NCI-H187 (cell line): ENCODE measurements at regions not wholly inside any gene's neighbourhood (a gene's known extent, or its start where the extent isn't known, plus 50 kb on each side); places are given as distances from the start of the nearest gene placed in this dataset.
"Not testable (repeated sequence)": the region's sequence is repeated elsewhere in the genome, so short reads cannot be mapped to it uniquely, and the experiment has no call there.

Source experiments
- DNase-seq, 2 experiments: peaks; one replicate each; lab custom pipeline; 2025; lab: John Stamatoyannopoulos, UW

DNA sequence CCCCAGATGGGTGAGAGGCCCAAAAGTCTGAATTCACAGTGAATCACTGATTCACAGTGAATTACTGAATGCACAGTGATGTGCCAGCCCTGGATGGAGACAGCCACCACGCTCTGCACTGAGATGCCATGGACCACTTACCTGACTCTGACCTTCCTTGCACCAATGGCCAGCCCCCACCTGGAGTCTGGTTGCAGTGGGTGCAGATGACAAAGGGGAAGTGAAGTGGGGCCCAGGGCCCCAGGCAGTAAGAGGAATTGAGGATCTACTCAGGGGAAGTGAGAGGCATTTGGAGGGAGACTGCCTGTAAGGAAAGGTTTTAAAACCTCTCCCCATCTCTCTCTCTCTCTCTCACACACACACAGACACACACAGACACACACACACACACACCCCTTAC, 412.1 kb downstream of the CYLC2 start:
- DNase-seq: no peak

DNA sequence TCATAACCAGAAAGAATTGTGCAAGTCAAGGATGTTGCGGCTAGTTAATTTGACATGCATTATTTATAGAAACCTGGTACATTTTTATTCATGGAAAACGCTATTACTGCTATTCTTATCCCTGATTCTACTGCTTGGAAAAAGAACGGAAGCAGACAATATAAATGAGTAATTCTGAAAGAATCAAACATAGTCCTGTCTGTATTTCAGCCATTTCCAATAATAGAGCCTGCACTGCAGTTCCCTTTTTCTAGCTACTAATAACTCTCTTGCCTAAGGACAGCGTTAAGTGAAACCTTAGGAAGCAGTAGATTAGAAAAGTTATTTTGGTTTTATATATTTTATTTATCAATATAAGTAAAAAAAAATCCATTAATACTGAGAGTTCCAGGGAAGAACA, 414.9 kb downstream of the CYLC2 start:
- DNase-seq: no peak

DNA sequence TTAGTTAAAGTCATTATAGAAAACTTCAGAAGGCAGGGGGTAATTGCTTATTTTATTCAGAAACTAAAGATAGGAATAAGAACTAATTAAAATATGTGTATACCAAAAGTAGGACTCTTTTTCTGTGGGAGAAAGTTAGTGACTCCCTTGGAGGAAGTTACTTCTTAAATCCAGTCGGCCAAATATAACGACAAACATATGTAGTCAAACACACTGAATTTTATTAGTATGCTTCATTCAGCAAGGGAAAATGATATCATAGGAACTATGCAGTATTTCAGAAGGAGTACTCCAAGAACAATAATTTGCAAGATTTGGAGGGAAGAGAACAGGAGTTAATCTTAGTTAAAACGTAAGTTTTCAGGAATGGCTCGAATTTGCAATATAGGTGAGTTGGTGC, 432.6 kb downstream of the CYLC2 start:
- no peak for DNase-seq

DNA sequence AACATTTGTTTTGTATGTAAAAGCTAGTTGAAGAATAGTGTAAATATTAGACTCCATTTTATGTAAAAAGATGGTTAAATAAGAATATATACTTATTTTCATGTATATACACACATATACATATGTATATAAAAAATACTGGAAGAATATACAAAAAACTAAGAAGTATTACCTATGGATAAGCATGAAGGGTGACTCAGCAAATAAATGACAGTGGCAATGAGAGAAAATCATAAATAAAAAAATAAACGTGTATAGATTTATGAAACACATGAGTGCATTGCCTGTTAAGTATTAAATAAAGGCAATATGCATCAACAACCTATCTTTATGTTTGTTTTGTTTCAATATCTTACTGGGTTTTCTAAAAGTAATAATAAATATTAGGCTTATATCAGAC, 435.3 kb downstream of the CYLC2 start:
- DNase-seq: no peak

DNA sequence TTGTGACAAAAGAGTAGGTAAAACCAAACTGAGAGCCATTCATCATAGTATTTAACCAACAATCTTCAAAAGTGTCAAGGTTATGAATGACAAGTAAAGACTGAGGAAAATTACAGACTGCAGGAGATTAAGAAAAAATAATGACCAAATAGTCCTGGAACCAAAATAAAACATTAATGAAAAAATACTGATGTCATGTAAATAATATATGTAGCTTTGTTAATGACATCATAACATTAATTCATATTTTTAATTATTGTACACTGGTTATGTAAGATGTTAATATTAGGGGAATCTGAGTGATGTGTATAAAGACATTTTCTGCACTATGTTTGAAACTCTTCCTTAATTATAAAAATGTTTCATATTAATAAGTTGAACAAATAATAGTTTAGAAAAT, 436.7 kb downstream of the CYLC2 start:
- DNase-seq: no peak

DNA sequence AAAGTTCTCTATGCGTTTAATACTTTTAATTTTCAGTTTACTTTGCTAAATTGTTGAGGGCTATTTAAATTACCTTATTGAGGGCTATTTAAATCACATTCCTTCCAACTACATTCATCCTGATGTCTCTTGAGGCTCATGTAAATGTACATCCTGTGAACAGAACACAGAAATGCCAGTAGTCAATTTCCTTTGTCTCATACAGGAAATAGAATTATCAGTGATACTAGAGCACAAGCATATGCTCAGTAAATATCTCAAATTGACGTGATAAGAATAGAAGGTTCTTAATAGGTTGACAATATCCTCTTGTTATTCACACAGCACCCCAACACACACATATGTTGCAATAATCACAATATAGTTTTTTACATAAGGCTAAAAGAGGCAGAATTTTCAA, 449.0 kb downstream of the CYLC2 start:
- DNase-seq: no peak

DNA sequence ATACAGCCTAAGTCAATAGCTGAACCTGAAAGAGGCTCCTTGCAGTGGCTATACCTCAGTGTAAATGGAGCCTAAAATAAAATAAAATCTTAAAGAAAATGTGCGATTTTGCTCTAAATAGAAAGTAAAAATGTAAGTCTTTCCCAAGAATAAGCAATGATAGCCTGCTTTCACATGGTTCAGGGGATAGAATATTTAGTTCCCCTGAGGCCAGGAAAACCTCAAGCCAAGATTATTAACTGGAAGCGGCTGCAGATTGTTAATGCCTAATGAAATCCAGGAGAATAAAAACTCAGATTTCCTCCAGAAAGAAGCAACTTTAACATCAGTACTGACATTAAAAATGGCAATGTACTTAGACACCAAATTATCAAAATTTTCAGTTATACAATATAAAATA, 463.7 kb downstream of the CYLC2 start:
- no peak for DNase-seq

DNA sequence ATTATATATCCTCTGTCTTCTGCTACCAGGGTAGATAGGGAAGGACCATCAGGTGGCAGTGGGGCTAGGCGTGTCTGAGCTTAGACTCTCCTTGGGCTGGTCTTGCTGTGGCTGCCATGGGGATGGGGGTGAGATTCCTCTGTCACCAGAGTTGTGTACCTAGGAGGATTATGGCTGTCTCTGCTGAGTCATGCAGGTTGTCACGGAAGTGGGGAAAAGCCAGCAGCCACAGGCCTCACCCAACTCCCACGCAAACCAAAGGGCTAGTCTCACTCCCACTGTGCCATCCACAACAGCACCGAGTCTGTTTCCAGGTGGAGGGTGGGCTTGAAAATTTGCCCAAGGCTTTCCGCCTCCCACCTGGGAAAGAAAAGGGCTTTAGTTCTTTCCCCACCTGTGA, 476.1 kb downstream of the CYLC2 start:
- no peak for DNase-seq

DNA sequence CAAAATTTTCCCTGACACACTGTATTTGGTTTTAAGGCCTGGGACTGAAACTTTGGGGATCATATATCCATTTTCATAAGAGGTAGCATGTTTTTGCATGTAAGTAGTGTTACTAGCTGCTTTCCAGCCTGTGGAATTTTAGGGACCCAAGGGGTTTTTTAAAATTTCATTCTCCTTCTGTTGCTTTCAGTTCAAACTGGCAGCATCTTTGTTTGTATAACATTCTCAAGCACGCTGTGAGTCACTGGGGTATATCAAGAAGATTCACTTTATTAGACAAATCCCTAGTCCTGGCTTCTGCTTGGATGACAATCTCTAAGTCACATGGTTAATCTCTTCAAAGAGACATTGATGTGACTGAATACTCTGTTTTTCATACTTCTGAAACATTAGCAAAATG, 479.0 kb downstream of the CYLC2 start:
- DNase-seq: no peak

DNA sequence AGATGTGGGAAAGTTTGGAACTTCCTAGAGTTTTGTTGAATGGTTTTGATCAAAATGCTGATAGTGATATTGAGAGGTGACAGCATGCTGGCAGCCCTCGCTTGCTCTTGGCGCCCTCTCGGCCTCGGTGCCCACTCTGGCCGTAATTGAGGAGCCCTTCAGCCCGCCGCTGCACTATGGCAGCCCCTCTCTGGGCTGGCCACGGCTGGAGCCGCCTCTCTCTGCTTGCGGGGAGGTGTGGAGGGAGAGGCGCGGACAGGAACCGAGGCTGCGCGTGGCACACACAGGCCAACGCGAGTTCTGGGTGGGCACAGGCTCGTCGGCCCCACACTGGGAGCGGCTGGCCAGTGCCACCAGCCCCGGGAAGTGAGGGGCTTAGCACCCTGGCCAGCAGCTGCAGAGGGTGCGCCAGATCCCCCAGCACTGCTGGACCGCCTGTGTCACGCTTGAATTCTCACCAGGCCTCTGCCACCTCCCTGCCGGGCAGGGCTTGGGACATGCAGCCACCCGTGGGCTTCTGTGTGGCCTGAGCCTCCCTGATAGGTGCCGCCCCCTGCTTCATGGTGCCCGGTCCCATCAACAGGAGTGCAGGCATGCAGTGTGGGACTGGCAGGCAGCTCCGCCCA, 488.5 kb downstream of the CYLC2 start:
- no peak for DNase-seq

DNA sequence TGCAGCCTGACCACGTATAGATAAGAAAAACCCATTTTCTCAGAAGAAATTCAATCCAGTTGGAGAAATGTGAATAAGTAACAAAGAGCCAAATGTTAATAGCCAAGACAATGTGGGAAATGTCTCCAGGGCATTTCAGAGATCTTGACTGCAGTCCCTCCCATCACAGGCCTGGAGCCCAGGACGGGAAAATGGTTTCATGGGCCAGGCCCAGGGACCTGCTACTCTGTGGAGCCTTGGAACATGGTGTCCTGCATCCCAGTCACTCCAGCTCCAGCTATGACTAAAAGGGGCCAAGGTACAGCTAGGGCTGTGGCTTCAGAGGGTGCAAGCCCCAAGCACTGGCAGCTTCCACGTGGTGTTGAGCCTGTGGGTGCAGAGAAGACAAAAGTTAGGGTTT, 490.0 kb downstream of the CYLC2 start:
- DNase-seq: no peak

DNA sequence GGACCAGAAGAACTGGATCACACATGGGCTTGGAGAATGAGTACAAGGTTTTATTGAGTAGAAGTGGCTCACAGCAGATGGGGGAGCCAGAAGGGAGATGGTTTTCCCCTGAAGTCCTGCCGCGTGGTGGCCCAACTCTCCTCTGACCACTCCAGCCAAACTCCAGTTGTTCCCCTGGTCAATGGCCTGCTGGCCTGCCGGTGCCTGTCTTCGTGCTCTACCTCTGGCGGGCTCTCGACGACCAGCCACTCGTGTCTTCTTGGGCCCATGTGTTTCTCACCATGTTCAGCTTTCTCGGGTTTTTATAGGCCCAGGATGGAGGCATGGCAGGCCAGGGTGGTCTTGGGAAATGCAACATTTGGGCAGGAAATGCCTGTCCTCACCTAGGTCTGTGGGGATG, 519.6 kb downstream of the CYLC2 start:
- no peak for DNase-seq

DNA sequence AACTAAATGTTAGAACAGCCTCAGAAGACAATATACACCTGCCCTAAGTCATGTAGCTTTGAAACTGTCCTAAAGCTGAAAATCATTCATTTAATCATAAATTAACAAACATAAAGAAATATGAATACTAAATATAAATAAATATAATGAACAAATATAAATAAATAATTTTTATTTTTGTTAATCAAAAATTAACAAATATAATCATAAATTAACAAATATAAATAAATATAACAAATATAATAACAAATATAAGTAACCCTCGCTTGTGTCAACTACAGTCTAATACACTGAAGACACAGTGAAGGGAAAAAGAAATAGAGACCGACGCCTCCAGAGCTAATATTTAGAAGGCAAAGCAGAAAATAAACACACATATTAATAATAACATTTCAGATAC, 527.3 kb downstream of the CYLC2 start:
- no peak for DNase-seq

DNA sequence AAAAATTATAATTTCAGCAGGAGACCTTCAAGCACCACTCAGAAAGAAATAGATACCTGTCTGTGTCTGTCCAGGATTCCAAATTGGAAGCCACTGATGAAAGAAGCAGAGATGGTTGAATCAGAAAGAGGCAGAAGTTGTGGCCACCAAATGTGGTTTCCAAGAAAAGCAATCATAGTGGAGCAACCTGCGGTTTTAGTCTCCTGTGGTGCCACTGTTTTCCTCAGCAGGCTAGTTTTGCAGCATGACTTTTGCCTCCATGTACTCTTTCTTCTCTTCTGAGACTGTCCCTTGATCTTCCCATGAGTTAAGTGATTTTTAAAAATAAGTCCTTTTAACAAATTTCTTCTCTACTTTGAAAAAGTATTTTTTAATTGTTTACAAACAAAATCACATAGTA, 535.8 kb downstream of the CYLC2 start:
- DNase-seq: no peak

DNA sequence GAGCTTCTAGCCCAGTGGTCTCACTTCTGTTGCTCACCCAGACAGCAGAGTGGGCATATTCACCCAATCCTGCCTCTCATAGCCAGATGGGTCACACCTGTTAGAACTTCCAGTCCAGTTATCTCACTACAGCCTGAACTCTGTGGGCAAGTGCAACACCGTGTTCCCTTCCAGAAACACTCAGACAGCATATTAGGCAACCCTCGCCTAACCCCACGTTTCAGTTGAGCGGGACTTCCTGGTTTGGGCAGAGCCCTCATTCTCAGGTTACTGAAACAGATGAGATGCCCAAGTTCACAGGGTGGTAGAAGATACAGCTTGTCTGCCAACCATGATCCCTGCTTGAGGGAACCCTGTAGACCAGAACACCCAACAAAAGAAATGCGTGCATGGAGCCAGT, 538.2 kb downstream of the CYLC2 start:
- no peak for DNase-seq

DNA sequence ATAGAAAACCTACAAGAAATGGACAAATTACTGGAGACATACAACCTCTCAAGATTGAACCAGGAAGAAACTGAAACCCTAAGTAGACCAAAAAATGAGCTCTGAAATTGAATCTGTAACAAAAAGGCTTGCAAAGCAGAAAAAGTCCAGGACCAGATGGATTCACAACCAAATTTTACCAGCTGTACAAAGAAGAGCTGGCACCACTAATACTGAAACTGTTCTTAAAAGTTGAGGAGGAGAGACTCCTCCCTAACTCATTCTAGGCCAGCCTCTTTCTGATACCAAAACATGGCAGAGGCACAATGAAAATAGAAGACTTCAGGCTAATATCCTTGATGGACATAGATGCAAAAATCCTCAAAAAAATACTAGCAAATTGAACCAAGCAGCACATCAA, 542.3 kb downstream of the CYLC2 start:
- no peak for DNase-seq

DNA sequence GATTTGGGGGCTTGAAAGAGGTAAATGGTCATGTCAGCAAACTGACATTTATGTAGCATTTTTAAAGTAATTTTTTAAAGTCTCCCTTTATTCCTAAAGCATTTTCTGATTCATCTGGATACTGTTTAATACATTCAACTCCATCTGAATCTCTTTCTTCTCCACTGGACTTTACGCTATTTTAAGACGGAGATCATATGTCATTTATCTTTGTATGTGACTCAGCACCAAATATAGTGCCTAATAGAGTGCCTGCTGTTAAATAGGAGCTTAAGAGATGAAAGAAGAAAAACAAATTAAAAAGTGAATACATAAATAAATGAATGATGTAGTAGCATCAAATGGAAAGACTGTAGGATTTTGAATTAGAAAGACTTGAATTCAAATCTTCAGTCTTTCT, 548.8 kb upstream of the SMC2 start:
- no peak for DNase-seq

DNA sequence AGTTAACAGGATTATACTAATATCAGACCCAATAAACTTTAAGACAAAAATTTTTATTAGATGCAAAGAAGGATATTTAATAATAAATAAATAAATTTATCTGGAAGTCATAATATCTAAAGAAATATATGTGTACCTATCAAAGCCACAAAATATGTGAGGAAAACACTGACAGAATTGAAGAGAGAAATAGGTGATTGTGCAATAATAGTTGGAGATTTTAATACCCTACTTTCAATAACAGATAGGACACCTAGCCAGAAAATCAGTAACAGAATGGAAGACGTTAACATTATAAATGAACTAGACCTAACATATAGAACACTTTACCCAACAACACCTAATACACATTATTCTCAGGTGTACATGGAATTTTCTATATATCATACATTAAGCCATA, 541.4 kb upstream of the SMC2 start:
- no peak for DNase-seq

DNA sequence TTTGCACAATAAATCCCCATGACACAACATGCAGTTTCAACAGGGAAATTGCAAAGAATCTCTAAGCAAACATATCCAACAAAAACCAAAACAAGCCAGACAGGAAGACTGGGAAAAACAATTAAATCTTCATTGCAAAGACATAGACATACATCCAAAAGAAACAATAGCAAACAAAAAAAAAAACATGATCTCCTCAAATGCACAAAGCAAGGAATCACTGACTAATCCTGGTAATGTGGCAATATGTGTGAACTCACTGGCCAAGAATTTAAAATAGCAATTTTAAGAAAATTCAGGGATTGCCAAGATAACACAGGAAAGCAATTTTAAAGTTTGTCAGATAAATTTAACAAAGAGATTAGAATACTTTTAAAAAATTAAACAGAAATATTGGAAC, 520.1 kb upstream of the SMC2 start:
- no peak for DNase-seq

DNA sequence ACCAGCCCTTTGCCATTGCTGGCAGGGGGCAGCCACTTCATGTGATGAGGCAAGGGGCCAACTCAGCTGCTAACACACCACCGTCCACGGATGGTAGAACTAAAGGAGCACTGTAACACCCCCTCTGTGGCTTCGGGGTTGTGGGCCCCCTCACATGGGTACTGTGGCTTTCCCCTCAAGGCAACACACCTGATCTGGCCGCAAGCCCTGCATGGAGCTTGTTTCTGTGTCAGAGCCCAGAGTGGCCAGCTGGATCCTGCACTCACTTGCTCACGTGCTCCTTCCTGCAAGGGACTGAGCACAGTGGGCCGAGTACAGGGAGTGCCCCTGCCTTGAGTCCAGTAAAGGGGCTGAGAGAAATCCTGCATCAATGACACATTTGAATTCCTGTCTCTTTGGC, 507.4 kb upstream of the SMC2 start:
- no peak for DNase-seq

DNA sequence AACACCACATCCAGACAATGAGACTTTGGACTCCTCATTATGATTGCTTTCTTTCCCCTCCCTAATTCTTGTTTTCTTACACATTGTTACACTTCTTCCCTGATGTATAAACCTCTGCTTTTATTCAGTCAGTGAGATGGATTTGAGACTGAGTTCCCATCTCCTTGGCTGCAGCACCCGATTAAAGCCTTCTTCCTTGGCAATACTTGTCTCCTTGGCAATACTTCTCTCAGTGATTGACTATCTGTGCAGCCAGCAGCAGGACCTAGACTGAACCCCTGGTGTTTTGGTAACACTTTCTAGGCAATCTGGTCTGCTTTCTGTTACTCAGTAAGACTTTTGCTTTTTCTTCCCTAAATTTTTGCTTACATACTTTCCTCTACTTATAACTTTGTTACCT, 492.8 kb upstream of the SMC2 start:
- no peak for DNase-seq

DNA sequence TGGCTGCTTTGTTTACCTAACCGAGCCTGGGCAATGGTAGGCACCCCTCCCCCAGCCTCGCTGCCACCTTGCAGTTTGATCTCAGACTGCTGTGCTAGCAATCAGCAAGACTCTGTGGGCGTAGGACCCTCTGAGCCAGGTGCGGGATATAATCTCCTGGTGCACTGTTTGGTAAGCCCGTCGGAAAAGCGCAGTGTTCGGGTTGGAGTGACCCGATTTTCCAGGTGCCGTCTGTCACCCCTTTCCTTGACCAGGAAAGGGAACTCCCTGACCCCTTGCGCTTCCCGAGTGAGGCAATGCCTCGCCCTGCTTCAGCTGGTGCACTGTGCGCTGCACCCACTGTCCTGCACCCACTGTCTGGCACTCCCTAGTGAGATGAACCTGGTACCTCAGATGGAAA, 482.2 kb upstream of the SMC2 start:
- DNase-seq: not testable (repeated sequence)

DNA sequence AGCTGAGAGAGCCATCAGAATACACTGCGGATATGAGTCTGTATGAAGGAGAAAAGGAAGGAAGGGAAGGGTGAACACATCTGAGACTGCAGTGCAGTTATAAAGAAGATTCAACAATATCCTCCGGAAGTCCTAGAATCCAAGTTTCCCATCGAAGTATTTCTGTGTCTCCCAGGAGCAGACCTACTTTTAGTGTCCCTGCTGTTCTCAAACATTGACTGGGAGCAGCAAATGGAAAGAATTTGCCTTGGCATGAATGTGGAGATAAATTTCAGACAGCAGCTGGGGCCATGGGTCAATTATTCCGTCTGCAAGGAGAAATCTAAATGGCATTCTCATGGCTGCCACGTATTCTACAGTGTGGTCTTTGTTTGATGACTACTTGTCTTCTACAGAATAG, 478.1 kb upstream of the SMC2 start:
- DNase-seq: no peak

DNA sequence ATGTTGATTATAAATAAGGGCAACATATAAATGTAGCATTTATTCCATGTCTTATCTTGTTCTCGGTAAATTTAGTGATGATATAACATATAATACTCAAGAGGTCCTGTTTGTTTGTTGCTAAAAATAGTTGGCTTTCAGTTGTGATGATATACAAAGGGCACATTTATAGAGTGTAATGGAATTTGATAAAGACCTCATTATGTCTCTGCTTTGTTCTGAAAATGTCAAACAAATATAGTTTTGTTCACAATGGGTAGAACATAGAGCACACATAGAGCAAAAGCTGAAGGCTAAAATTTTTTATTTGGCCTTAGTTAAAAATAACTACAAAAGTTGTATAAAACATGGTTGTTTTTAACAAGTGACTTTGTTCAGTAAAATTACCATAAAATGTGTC, 477.1 kb upstream of the SMC2 start:
- DNase-seq: no peak
